Epithelial cell of proximal tubule (primary cell): ENCODE measurements at regions not wholly inside any gene's neighbourhood (a gene's known extent, or its start where the extent isn't known, plus 50 kb on each side); places are given as distances from the start of the nearest gene placed in this dataset.

Source experiments
- DNase-seq: peaks from one replicate; pipeline ENCODE4 v3.0.0-alpha.2; 2011; ENCODE audit warnings: low read depth
- H3K4me3 ChIP-seq: 2 replicates; pipeline ENCODE4 v1.5.1; 2011; ENCODE audit warnings: low read depth, mild to moderate bottlenecking, low read length
- TF ChIP-seq, protein P1 (sequence below): conservative IDR thresholded peaks from 2 replicates; pipeline ENCODE4 v1.5.1; 2012; ENCODE audit warnings: low read depth, mild to moderate bottlenecking, low read length

DNA sequence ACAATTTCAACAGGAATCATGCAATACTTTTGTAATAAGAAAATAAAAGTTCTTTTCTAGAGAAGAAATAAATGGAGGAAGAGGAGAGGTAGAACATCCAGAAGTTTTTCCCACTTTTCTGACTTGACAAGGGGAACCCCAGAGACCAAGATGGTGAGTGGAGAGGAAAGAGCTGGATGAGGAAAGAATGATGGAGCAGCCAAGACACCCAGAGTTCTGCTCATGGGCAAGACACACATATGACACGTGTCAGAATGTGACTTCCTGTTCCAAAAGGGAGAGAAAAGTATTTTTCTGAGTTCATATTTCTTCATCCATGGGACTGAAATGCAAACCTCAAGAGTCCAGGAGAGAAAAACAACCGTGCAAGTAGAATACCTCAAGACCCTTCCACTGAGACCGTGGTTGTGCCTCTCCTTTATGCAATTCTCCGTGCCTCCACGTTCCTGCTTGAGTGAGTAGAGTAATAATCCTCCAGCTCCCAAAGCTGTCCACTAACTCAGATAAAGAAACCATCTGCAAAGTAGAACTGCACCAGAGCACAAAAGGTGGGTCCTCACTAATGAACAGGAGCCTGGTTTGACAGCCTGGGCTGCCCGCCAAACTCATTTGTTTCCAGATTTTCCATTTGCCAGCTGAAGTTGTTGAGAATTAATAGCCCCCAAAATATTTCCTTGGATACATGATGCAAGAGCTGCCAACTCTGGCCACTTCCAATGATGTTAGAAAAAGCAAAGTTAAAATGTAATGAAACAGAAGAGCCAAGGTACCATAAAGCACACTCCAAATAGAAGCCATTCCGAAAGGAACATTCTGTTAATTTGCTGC is 272.6 kb upstream of the IGF1R start:
- TF ChIP-seq, protein P1, sequence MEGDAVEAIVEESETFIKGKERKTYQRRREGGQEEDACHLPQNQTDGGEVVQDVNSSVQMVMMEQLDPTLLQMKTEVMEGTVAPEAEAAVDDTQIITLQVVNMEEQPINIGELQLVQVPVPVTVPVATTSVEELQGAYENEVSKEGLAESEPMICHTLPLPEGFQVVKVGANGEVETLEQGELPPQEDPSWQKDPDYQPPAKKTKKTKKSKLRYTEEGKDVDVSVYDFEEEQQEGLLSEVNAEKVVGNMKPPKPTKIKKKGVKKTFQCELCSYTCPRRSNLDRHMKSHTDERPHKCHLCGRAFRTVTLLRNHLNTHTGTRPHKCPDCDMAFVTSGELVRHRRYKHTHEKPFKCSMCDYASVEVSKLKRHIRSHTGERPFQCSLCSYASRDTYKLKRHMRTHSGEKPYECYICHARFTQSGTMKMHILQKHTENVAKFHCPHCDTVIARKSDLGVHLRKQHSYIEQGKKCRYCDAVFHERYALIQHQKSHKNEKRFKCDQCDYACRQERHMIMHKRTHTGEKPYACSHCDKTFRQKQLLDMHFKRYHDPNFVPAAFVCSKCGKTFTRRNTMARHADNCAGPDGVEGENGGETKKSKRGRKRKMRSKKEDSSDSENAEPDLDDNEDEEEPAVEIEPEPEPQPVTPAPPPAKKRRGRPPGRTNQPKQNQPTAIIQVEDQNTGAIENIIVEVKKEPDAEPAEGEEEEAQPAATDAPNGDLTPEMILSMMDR = no peak
- no peak overlapping the region for H3K4me3 ChIP-seq

DNA sequence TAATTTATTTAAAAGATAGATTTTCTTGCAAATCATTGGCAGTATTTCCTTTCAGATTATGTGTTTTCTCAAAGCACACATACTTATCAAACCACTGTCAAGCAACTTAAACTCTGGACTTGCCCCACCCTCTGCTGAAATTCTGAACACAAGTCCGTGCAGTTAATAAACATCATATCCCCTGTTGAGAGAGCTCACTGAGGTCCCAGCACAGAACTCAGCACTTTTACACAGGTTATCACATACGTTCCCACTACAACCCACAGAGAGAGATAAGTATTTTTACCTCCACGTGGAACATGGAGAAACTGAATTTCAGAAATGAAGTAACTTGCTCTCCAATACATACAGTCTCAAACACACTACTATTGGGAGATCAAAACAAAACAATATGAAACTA is 267.6 kb upstream of the IGF1R start:
- TF ChIP-seq, protein P1 = no peak
- no peak overlapping the region for H3K4me3 ChIP-seq
- DNase-seq = no peak

More for the DNA sequence above, 272.6 kb upstream of the IGF1R start:
- DNase-seq = no peak

DNA sequence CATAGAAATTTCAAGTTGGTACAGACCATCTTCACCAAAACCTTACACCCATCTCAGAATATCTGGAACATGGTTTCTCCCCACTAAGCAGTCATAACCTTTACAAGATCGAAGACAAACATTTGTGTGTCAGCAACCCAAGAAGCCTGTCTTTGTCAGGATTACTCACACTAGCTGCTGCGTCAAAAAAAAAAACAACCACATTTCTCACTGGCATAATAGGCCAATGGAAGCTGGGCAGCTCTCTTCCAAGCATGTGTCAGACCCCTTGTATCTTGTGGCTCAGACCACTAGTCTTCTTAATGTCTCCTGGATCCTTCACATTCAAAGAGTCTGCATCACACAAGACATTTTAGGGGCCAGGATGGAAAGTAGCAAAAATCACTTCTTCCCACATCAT is 266.9 kb upstream of the IGF1R start:
- TF ChIP-seq, protein P1 = no peak
- DNase-seq = no peak
- H3K4me3 ChIP-seq = no peak overlapping the region

DNA sequence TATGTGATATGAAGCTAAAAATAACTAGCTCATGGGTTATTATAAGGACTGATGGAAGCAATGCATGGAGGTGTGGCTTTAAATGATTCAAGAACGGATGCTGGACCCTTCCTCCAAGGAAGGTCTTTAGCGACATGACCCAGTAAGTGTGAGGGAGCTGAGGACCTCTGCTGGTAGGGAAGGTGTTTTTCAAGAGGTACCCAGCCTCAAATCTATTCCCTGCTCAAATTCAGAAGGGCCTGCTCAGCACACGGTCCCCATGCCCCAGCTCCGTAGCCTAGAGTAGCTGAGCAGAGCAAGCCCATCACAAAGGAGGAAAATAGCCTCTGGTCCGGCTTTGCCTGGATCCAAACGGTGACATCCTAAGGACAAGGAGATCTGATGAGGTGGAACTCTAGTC is 266.2 kb upstream of the IGF1R start:
- TF ChIP-seq, protein P1 = peak; percentile 35
- DNase-seq = no peak

DNA sequence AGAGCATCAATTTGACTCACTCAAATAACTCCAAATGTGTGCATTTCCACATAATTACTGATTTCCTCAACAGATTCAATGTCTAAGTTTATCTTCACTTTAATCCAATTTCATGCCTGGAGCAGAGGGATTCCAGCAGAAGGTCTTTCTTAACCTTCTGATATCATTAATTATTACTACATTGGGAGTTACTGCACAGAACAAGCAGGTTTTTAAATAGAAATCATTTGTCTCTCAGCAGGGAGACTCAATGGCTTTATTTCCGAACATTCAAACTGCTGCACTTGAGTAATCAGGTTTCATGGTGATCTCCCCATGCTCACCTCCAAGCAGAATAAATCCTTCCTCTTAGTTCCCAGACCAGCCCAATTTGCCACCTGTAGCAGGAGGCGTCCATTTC is 264.8 kb upstream of the IGF1R start:
- TF ChIP-seq, protein P1 = no peak
- H3K4me3 ChIP-seq = no peak overlapping the region
- DNase-seq = no peak

More for the DNA sequence above, 266.2 kb upstream of the IGF1R start:
- H3K4me3 ChIP-seq = no peak overlapping the region

DNA sequence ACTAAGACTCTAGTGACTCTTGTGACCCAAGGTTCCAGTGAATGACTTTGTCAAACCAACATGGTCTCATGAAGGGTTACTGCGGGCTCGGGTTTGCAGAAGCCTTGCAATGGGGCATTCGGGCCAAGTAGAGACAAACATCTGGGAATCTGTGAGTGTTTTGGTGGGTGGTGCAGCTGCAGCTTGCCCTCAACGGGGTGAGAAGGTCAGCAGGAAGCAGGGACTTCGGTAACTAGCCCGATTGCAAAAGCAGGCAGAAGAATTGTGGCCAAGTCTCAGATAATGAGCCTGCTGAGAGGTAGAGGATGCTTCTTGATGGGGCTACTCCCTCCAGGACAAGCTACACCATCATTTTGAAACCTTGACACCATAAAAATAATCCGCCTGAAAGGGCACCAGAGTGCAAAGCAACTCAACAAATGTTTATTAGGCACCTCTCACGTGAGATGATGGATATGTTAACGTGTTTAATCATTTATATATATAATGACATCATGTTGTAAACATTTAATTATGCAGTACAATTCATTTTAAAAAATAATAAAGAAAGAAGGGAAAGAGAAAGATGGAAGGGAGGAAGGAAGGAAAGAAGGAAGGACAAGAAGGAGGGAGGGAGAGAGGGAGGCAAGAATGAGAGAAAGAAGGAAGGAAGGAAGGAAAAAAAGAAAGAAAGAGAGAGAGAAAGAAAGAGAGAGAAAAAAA is 263.9 kb upstream of the IGF1R start:
- DNase-seq = no peak
- TF ChIP-seq, protein P1 = no peak
- H3K4me3 ChIP-seq = no peak overlapping the region
